GM23248 (cell line): ENCODE measurements at regions not wholly inside any gene's neighbourhood (a gene's known extent, or its start where the extent isn't known, plus 50 kb on each side); places are given as distances from the start of the nearest gene placed in this dataset.

Experiments
- DNase-seq: peaks from one replicate; pipeline ENCODE4 v3.0.0-alpha.2; 2015
- H2AFZ ChIP-seq: fragments of 200-600 bp; sonication (generic); 2 replicates; pipeline ENCODE4 v1.6.1; 2016; ENCODE audit warnings: antibody characterized with exemption
- H3F3A ChIP-seq: fragments of 200-600 bp; sonication (generic); 2 replicates; pipeline ENCODE4 v1.6.1; 2016; ENCODE audit warnings: mild to moderate bottlenecking, antibody characterized with exemption, mixed run types; ENCODE audit not compliant: insufficient read depth
- H3K27ac ChIP-seq: fragments of 200-600 bp; sonication (generic); 2 replicates; pipeline ENCODE4 v1.5.1; 2016; ENCODE audit warnings: mild to moderate bottlenecking
- H3K27me3 ChIP-seq: fragments of 200-600 bp; sonication (generic); replicated peaks from 2 replicates; pipeline ENCODE4 v1.6.1; 2016; ENCODE audit warnings: mild to moderate bottlenecking; ENCODE audit not compliant: insufficient read depth
- H3K36me3 ChIP-seq: fragments of 200-600 bp; sonication (generic); 2 replicates; pipeline ENCODE4 v1.6.1; 2016; ENCODE audit warnings: low read depth, mild to moderate bottlenecking
- H3K4me1 ChIP-seq: fragments of 200-600 bp; sonication (generic); 2 replicates; pipeline ENCODE4 v1.6.1; 2016; ENCODE audit warnings: mild to moderate bottlenecking; ENCODE audit not compliant: insufficient read depth
- H3K4me2 ChIP-seq: fragments of 200-600 bp; sonication (generic); one replicate; pipeline ENCODE4 v1.6.1; 2016; ENCODE audit warnings: mild to moderate bottlenecking; ENCODE audit not compliant: unreplicated experiment
- H3K4me3 ChIP-seq: fragments of 200-600 bp; sonication (generic); 2 replicates; pipeline ENCODE4 v1.5.1; 2016; ENCODE audit warnings: mild to moderate bottlenecking
- H3K79me2 ChIP-seq: fragments of 200-600 bp; sonication (generic); 2 replicates; pipeline ENCODE4 v1.6.1; 2016; ENCODE audit warnings: mild to moderate bottlenecking; ENCODE audit not compliant: insufficient read depth
- H3K9ac ChIP-seq: fragments of 200-600 bp; sonication (generic); 2 replicates; pipeline ENCODE4 v1.6.1; 2016; ENCODE audit warnings: mild to moderate bottlenecking
- H3K9me2 ChIP-seq: fragments of 200-600 bp; sonication (generic); 2 replicates; pipeline ENCODE4 v1.6.1; 2016; ENCODE audit warnings: mixed run types, mild to moderate bottlenecking, moderate library complexity; ENCODE audit not compliant: insufficient read depth
- H3K9me3 ChIP-seq: fragments of 200-600 bp; sonication (generic); one replicate; pipeline ENCODE4 v1.6.1; 2017; ENCODE audit warnings: low read depth
- H4K20me1 ChIP-seq: fragments of 200-600 bp; sonication (generic); 2 replicates; pipeline ENCODE4 v1.6.0; 2016; ENCODE audit not compliant: insufficient read depth
- EZH2 ChIP-seq: fragments of 200-600 bp; sonication (generic); IDR thresholded peaks from 2 replicates; pipeline ENCODE4 v1.6.1; 2018; ENCODE audit warnings: antibody characterized with exemption, mild to moderate bottlenecking; ENCODE audit not compliant: insufficient read depth, poor library complexity, severe bottlenecking
- EZH2phosphoT487 ChIP-seq: fragments of 200-600 bp; sonication (generic); IDR thresholded peaks from 2 replicates; pipeline ENCODE4 v1.6.1; 2018; ENCODE audit warnings: antibody characterized with exemption, moderate library complexity, mild to moderate bottlenecking, low read depth; ENCODE audit not compliant: insufficient read depth
- WGBS, 2 experiments: methylation state at CpG; one replicate each; pipeline ENCODE4 v1.1.6; 2015 to 2017; ENCODE audit warnings: low lambda C conversion rate in 2 of 2, low coverage in 1 of 2; ENCODE audit errors: missing lambda C conversion rate in 2 of 2; 5-methylcytosine and 5-hydroxymethylcytosine counted together
- in situ Hi-C: fragments of 300-500 bp; cut with MboI; formaldehyde crosslinking; loops from 2 replicates; pipeline ENCODE4 v1.15.0; 2020

DNA sequence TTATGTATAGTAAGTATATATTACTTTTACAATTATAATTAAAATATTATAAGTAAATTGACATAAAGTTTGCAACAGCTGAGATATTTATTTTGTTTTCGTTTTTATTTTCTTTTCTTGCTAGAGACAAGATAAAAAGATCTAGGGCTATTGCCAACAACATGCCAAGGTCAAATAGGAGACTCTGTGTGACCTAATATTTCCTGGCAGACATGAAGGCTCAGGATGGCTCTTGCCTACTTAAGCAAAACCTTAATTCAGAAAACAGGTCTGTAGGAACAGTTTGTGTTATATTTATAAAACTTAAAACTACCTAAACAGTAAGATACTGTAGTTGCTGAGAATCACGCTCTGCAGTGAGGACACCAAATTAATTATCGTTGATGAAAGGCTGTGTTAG lies 145.2 kb downstream of the RFC3 start:
- Histone ChIP-seq H3K27me3 (no peaks in the 10 kb centered on the region), H3K9ac (no peak overlapping the region), H3K4me3 (no peak overlapping the region), H3K4me1 (no peaks in the 10 kb centered on the region), H3K36me3 (no peaks in the 10 kb centered on the region), H4K20me1 (no peaks in the 10 kb centered on the region), H3K4me2 (no peak overlapping the region), H3K27ac (no peak overlapping the region), H2AFZ (no peak overlapping the region), H3F3A (no peaks in the 10 kb centered on the region), H3K79me2 (no peaks in the 10 kb centered on the region), H3K9me2 (no peaks in the 10 kb centered on the region), H3K9me3 (no peaks in the 10 kb centered on the region)
- TF ChIP-seq EZH2, result no peak
- TF ChIP-seq EZH2phosphoT487, result no peak
- DNase-seq, result no peak
- in situ Hi-C loops, result no loop called here
- 71 to 75% methylated on average over 3 of the region's 3 CpGs for WGBS, 2 experiments

DNA sequence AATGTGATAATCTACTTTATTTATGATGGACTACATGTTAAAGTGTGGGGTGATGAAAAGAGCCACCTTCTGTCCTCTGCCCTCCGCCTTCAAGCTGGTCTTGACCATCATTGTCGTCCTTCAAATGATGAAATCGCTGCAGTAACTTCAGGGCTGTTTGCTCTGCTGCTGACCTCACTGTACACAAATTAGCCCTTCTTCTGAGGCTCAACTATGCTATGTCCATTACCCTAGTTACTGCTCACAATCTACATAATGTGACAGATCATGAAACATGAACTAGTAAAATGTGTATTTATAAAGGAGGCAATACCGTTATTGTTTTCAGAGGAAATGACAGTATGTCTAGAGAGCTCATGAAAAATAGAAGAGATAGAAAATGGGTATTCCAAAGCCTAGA lies 145.9 kb downstream of the RFC3 start:
- Histone ChIP-seq H3K9me2 (no peaks in the 10 kb centered on the region), H3K9me3 (no peaks in the 10 kb centered on the region), H3K36me3 (no peaks in the 10 kb centered on the region), H2AFZ (no peak overlapping the region), H3K27me3 (no peaks in the 10 kb centered on the region), H3K4me2 (no peak overlapping the region), H3K79me2 (no peaks in the 10 kb centered on the region), H4K20me1 (no peaks in the 10 kb centered on the region), H3K27ac (no peak overlapping the region), H3K9ac (no peak overlapping the region), H3K4me1 (no peaks in the 10 kb centered on the region), H3F3A (no peaks in the 10 kb centered on the region), H3K4me3 (no peak overlapping the region)
- WGBS, 2 experiments, result 67 to 79% methylated on average over 4 of the region's 4 CpGs
- no peak for DNase-seq
- no peak for TF ChIP-seq EZH2
- no peak for TF ChIP-seq EZH2phosphoT487
- in situ Hi-C loops, result no loop called here

DNA sequence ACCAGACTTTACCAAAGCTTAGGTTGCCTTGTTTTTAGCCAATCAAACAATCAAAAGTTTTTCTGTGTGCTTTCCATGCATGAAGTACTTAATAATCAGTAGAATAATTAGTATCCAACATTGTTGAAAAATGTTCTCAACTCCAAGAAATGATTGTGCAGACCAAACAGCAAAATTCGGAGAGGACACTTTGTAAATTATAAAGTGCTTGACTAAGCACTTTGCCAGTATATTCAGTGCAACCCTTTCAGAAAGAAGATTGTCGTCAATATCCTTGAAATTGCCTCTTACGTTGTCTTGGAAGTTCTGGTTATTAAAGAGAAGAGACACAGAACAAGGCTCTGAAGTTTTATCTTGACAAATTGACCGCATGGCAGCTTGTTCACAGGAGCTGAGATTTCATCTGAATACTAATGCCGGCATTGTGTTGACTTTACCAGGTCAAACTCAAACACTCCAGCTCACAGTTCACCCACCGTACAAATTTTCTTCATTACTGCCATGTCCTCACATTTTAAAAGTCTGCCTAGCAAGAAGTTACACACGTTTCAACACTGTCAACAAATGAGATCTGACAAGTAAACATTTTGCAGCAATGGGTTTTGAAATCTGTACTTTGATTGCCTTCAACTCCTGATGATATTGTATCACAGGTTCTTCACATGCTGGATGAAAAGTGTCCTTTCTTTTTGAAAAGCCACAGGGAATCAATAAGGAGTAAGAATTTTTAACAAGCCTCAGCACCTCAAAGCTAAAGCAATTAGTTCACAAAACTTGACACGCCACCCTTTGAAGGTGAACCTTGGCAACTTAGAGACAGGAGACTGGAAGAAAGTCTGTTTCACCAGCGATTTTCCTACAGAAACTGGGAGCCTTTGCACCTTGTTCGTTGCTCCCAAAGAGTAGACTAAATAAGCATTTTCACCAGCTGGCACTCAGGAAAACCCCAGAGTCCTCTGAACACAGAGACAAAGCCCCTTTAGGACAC lies 150.9 kb downstream of the RFC3 start:
- Histone ChIP-seq H3K9me2 (no peaks in the 10 kb centered on the region), H3F3A (no peaks in the 10 kb centered on the region), H4K20me1 (no peaks in the 10 kb centered on the region), H3K27ac (no peak overlapping the region), H3K4me2 (no peak overlapping the region), H3K9ac (no peak overlapping the region), H3K36me3 (no peaks in the 10 kb centered on the region), H3K4me3 (no peak overlapping the region), H3K79me2 (no peaks in the 10 kb centered on the region), H3K9me3 (no peaks in the 10 kb centered on the region), H3K4me1 (no peaks in the 10 kb centered on the region), H3K27me3 (no peaks in the 10 kb centered on the region), H2AFZ (no peak overlapping the region)
- in situ Hi-C loops, result no loop called here
- DNase-seq, result no peak
- no peak for TF ChIP-seq EZH2phosphoT487
- TF ChIP-seq EZH2, result no peak
- 45 to 47% methylated on average over 10 of the region's 10 CpGs for WGBS, 2 experiments

- H3K9me3 ChIP-seq, result no peaks in the 10 kb centered on the region
- DNase-seq, result no peak
- H3K4me1 ChIP-seq, result no peaks in the 10 kb centered on the region
- no peak overlapping the region for H3K4me2 ChIP-seq
- H3K36me3 ChIP-seq, result no peaks in the 10 kb centered on the region
- no peak for TF ChIP-seq EZH2
- TF ChIP-seq EZH2phosphoT487, result no peak
- no peaks in the 10 kb centered on the region for H4K20me1 ChIP-seq
- H2AFZ ChIP-seq, result no peak overlapping the region
- H3K9ac ChIP-seq, result no peak overlapping the region
- in situ Hi-C loops, result no loop called here
- no peaks in the 10 kb centered on the region for H3K79me2 ChIP-seq
- H3F3A ChIP-seq, result no peaks in the 10 kb centered on the region
- H3K4me3 ChIP-seq, result no peak overlapping the region
- H3K27me3 ChIP-seq, result no peaks in the 10 kb centered on the region
- H3K27ac ChIP-seq, result no peak overlapping the region
- WGBS, 2 experiments, result 85 to 93% methylated on average over 4 of the region's 4 CpGs
- H3K9me2 ChIP-seq, result no peaks in the 10 kb centered on the region
Measured at GRCh38 chr13:33970746-33971561, 153.0 kb downstream of the RFC3 start.
